Type B pancreatic cell (in vitro differentiated cells): ENCODE measurements at regions not wholly inside any gene's neighbourhood (a gene's known extent, or its start where the extent isn't known, plus 50 kb on each side); places are given as distances from the start of the nearest gene placed in this dataset.

Source experiments
- DNase-seq: peaks from one replicate; pipeline ENCODE4 v3.0.0; 2021; ENCODE audit warnings: mixed read lengths; ENCODE audit not compliant: unreplicated experiment; ENCODE audit errors: extremely low spot score
- H3K27ac Mint-ChIP-seq: 2 replicates; pipeline ENCODE4 v1.8.0; 2021; ENCODE audit warnings: mild to moderate bottlenecking, mixed read lengths
- H3K27me3 Mint-ChIP-seq: 2 replicates; pipeline ENCODE4 v1.8.0; 2021; ENCODE audit warnings: mixed read lengths
- H3K36me3 Mint-ChIP-seq: 2 replicates; pipeline ENCODE4 v1.8.0; 2021; ENCODE audit warnings: mixed read lengths
- H3K4me1 Mint-ChIP-seq: one replicate; pipeline ENCODE4 v1.8.0; 2021; ENCODE audit warnings: mixed read lengths; ENCODE audit not compliant: unreplicated experiment
- H3K4me3 Mint-ChIP-seq: 2 replicates; pipeline ENCODE4 v1.8.0; 2021; ENCODE audit warnings: mild to moderate bottlenecking, mixed read lengths
- H3K9me3 Mint-ChIP-seq: 2 replicates; pipeline ENCODE4 v1.8.0; 2021; ENCODE audit warnings: mixed read lengths
- TF ChIP-seq, protein P1 (sequence below): fragments of 200-600 bp; sonication (generic); conservative IDR thresholded peaks from 2 replicates; pipeline ENCODE4 v1.5.0; 2021; ENCODE audit warnings: antibody characterized with exemption, mild to moderate bottlenecking

DNA sequence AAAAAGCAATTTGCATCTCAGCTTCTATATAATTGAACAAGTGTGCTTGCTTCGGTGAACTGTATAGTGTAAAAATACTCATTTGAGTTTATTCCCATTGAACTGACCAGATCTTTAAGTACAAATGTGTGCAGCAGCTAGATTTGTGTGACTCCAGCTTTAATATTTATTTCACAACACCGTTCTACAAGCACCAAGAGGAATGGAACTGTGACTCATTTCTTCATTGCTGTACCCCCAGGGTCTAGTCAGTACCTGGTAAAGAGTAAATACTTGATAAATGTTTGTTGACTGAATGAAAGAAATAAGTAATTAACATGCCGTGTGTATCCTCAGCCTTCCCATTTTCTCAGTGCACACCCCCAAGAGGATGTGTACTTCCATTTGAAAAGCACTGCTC lies 464.8 kb downstream of the CBLN4 start:
- no peaks in the 10 kb centered on the region for H3K9me3 Mint-ChIP-seq
- H3K27me3 Mint-ChIP-seq, result peaks cover 2% of the 10 kb centered on the region
- no peak overlapping the region for H3K4me3 Mint-ChIP-seq
- H3K36me3 Mint-ChIP-seq, result no peaks in the 10 kb centered on the region
- TF ChIP-seq, protein P1, sequence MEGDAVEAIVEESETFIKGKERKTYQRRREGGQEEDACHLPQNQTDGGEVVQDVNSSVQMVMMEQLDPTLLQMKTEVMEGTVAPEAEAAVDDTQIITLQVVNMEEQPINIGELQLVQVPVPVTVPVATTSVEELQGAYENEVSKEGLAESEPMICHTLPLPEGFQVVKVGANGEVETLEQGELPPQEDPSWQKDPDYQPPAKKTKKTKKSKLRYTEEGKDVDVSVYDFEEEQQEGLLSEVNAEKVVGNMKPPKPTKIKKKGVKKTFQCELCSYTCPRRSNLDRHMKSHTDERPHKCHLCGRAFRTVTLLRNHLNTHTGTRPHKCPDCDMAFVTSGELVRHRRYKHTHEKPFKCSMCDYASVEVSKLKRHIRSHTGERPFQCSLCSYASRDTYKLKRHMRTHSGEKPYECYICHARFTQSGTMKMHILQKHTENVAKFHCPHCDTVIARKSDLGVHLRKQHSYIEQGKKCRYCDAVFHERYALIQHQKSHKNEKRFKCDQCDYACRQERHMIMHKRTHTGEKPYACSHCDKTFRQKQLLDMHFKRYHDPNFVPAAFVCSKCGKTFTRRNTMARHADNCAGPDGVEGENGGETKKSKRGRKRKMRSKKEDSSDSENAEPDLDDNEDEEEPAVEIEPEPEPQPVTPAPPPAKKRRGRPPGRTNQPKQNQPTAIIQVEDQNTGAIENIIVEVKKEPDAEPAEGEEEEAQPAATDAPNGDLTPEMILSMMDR, result no peak
- no peaks in the 10 kb centered on the region for H3K4me1 Mint-ChIP-seq
- H3K27ac Mint-ChIP-seq, result no peak overlapping the region
- DNase-seq, result no peak

DNA sequence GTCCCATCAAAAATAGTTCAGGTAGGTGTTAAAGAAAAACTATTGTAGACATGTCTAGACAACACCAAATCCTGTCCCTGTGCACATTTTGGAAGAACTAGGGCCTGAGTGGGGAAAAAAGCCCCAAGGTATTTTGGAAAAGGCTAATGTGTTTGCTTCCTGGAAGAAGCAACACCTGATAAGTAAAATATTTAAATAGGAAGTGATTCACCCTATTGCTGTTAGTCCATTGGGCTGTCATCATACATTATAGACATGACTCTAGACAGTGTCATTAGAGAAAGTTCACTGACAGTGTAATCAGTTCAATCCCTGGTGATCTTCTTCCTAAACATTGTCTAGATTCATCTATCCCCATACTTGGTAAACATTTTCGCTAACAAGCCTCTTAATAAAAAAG lies 465.3 kb downstream of the CBLN4 start:
- Mint-ChIP-seq H3K4me3 (no peak overlapping the region), H3K4me1 (no peaks in the 10 kb centered on the region), H3K36me3 (no peaks in the 10 kb centered on the region), H3K27ac (no peak overlapping the region), H3K9me3 (no peaks in the 10 kb centered on the region), H3K27me3 (peaks cover 4% of the 10 kb centered on the region)
- TF ChIP-seq, protein P1, result no peak
- DNase-seq, result no peak

DNA sequence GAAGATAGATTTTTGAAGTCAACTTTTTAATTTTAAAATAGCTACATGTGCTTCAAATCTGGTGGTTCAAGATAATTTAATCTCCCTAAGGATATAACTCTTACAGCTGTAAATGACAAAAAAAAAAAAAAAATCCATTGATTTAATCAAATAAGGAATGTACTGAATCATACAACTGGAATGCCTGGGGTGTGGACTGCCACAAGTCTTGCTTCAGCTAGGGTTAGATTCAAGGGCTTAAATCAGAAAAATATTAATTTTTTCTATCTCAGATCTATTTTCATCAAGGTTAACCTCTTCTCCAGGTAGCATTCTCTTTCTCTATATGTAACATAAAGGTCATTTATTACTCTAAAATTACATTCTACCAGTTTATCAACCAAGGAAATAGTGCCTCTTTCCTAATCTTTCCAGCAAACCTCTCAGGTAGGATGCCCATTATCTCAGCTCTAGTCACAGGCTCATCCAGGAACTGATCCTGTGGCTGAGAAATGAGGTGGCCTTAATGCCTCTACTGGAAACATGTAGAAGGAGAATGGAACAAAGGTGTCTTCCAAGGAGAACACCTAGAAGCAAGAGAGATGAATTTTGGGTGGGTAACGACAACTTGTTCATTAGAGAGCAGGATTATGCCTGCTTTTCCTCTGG lies 466.9 kb downstream of the CBLN4 start:
- Mint-ChIP-seq H3K36me3 (no peaks in the 10 kb centered on the region), H3K4me1 (no peaks in the 10 kb centered on the region), H3K4me3 (no peak overlapping the region), H3K27me3 (peaks cover 4% of the 10 kb centered on the region), H3K27ac (no peak overlapping the region), H3K9me3 (no peaks in the 10 kb centered on the region)
- DNase-seq, result no peak
- TF ChIP-seq, protein P1, result no peak

DNA sequence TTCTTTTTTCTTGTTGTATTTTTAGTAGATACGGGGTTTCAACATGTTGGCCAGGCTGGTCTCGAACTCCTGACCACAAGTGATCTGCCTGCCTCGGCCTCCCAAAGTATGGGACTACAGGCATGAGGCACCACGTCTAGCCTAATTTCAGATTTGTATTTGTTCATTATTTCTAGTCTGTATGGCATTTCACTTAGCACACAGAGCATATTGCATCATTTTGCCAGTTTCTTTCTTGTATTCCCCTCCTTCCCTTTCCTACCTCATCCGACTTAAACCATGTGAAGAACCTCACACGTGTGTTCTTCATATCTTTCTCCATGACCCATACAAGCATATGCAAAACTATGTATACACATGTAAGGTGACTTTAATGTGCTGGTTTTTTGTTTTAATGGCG lies 470.0 kb downstream of the CBLN4 start:
- Mint-ChIP-seq H3K36me3 (no peaks in the 10 kb centered on the region), H3K9me3 (no peaks in the 10 kb centered on the region), H3K4me3 (no peak overlapping the region), H3K27ac (no peak overlapping the region), H3K27me3 (peaks cover 4% of the 10 kb centered on the region), H3K4me1 (no peaks in the 10 kb centered on the region)
- TF ChIP-seq, protein P1, result no peak
- DNase-seq, result no peak

DNA sequence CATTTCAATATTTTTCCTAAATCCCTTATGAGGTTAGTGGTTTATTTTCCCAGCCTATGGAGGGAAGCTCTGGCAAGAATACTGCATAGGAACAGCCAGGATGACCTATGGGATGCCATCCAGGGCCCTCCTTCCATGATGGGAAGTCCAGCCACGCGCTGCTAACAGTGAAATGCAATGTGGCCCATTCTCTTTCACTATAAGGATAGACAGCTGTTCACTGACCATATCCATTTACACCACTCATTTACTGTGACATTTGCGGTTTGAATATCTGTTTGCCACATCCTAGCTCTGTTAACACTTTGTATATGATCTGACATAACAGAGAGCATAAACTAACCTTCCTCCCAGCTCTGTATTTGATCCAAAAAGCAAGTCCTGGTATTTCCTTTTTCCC lies 471.7 kb downstream of the CBLN4 start:
- TF ChIP-seq, protein P1, result no peak
- Mint-ChIP-seq H3K36me3 (no peaks in the 10 kb centered on the region), H3K4me1 (no peaks in the 10 kb centered on the region), H3K4me3 (no peak overlapping the region), H3K27ac (no peak overlapping the region), H3K27me3 (peaks cover 4% of the 10 kb centered on the region), H3K9me3 (no peaks in the 10 kb centered on the region)
- DNase-seq, result no peak

DNA sequence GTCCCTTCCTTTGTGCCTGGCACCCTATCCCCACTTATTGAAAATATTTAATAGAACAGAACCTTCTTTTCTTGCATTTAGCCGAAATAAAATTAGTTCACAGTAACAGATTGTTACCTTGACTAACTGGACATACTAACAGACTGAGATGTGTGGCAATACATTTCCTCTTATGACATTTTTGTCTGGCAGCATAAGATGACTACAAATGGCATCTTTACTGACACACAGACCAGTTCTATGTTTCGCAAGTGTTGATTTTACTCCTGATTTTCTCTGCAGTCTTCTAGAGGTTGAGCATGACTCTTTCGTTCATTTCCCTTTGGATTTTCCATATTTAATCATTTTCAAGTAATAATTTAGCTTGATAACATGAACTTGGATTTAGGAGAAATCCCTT lies 474.6 kb downstream of the CBLN4 start:
- DNase-seq, result no peak
- Mint-ChIP-seq H3K4me1 (no peaks in the 10 kb centered on the region), H3K36me3 (no peaks in the 10 kb centered on the region), H3K27me3 (peaks cover 5% of the 10 kb centered on the region), H3K9me3 (no peaks in the 10 kb centered on the region), H3K27ac (no peak overlapping the region), H3K4me3 (no peak overlapping the region)
- TF ChIP-seq, protein P1, result no peak
